ENCODE measurements at regions not wholly inside any gene's neighbourhood (a gene's known extent, or its start where the extent isn't known, plus 50 kb on each side); places are given as distances from the start of the nearest gene placed in this dataset.
A peak's percentile ranks its signal among the peaks of the same experiment; 100 is the strongest.
"Not testable (repeated sequence)": the region's sequence is repeated elsewhere in the genome, so short reads cannot be mapped to it uniquely, and the experiment has no call there.

DNA sequence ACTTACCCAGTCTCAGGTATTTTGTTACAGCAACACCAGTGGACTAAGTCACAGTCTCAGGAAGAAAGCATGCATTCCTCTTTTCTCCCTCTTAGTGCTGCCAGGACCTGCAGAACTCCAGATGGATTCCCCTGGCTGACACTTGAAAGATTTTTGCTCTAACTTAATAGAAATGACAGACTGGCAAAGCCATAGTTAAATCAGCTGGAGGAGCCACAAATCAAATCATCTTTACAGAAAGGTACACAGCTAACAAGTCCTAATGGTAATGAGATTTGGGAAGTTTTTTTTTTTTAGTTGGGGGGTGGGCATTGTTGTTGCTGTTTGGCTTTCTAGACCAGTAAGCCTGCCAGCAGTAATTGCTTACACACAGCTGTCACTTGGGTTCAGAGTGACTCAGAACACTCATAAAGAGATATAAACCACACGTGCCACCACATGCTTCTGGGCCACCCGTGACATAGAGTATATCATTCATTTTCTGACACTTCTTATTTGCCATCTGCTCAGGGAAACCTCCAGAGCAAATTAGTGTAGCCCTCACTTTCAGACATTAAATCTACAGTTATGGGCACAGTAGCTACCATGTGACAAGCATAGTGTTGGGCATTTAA is 72.4 kb downstream of the FH start:
- no peak overlapping the region for H3K4me3 Mint-ChIP-seq
- H3K27me3 Mint-ChIP-seq, result no peaks in the 10 kb centered on the region
- no peak overlapping the region for H3K27ac Mint-ChIP-seq
- no peaks in the 10 kb centered on the region for H3K36me3 Mint-ChIP-seq (ENCODE audit: low read depth)
- no peaks in the 10 kb centered on the region for H3K9me3 Mint-ChIP-seq
- intact Hi-C loops (cut with micrococcal nuclease), result no loop called here
- no peaks in the 10 kb centered on the region for H3K4me1 Mint-ChIP-seq (ENCODE audit: low read depth)

DNA sequence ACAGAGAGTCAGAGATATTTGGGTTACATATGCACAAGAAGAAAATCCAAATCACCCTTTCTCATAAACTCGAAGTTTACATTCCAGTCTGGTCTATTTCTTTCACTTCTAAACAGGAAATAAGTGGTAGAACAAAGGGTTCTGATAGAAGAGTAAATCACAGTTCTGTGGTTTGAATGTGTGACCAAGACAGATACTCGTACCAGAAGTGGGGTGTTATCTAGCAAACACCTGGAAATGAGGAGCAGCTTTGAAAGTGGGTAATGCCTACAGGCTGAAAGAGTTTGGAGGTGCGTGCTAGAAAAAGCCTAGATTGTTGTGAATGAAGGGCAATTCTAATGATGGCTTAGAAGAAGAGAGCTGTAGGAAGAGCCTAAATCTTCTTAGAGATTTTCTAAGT is 74.7 kb downstream of the FH start:
- no peak overlapping the region for H3K27ac Mint-ChIP-seq
- no peaks in the 10 kb centered on the region for H3K4me1 Mint-ChIP-seq (ENCODE audit: low read depth)
- H3K4me3 Mint-ChIP-seq, result no peak overlapping the region
- H3K36me3 Mint-ChIP-seq (ENCODE audit: low read depth), result no peaks in the 10 kb centered on the region
- H3K27me3 Mint-ChIP-seq, result no peaks in the 10 kb centered on the region
- H3K9me3 Mint-ChIP-seq, result no peaks in the 10 kb centered on the region
- intact Hi-C loops (cut with micrococcal nuclease), result no loop called here

DNA sequence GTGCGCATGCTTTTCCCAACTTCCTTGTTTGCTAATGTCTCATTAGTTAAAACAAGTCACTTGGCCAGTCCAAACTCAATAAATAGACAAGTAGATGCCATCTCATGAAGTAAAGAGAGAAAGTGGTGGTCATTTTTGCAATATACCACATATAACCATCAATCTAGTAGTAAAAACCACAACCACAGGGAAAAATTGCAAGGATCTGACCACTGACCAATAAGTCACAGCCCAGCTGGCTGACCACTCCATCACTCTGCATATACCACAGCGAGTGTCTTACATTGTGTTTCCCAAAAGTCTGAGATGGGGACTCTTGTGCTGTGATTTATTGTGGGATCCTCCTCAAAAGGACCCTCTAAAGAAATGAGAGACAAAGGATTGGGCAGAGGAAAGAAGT is 76.0 kb downstream of the FH start:
- H3K4me3 Mint-ChIP-seq, result no peak overlapping the region
- H3K27ac Mint-ChIP-seq, result no peak overlapping the region
- no peaks in the 10 kb centered on the region for H3K27me3 Mint-ChIP-seq
- no peaks in the 10 kb centered on the region for H3K4me1 Mint-ChIP-seq (ENCODE audit: low read depth)
- intact Hi-C loops (cut with micrococcal nuclease), result no loop called here
- H3K36me3 Mint-ChIP-seq (ENCODE audit: low read depth), result no peaks in the 10 kb centered on the region
- H3K9me3 Mint-ChIP-seq, result no peaks in the 10 kb centered on the region

DNA sequence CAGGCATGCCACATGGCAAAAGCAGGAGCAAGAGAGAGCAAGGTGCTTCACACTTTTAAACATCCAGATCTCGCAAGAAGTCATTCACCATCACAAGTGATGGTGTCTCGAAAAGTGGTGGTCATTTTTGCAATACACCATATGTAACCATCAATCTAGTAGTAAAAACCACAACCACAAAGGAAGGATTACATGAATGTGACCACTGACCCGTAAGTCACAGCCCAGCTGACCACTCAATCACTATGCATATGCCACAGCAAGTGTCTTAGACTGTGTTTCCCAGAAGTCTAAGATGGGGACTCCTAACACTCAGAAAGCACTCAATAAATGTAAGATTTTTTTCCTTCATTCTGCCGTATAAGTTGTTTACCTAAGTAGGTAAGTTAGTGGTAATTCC is 76.9 kb downstream of the FH start:
- H3K9me3 Mint-ChIP-seq, result no peaks in the 10 kb centered on the region
- intact Hi-C loops (cut with micrococcal nuclease), result no loop called here

DNA sequence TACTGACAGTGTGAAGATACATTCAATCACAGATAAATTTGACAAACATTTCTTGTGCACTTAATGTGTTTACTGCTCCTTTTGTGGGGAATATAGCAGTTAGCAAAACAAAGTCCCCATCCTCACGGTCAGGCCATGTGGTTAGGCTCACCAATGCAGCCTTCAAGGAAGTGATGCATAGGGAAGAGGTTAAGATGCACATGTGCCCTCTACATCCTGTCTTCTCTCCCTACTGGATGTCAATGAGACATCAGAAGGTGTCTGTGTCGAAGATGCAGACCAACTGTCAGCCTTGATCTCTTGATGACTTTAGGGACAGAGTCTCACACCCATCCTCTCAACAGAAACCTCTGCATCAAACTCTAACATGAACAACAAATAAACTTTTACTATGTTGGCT is 78.7 kb downstream of the FH start:
- Mint-ChIP-seq H3K9me3 (peaks cover under 1% of the 10 kb centered on the region), H3K4me3 (no peak overlapping the region), H3K36me3 (ENCODE audit: low read depth) (no peaks in the 10 kb centered on the region), H3K4me1 (ENCODE audit: low read depth) (no peaks in the 10 kb centered on the region), H3K27me3 (no peaks in the 10 kb centered on the region), H3K27ac (no peak overlapping the region)
- intact Hi-C loops (cut with micrococcal nuclease), result no loop called here

More for the DNA sequence above, 76.9 kb downstream of the FH start:
- H3K36me3 Mint-ChIP-seq (ENCODE audit: low read depth), result no peaks in the 10 kb centered on the region
- H3K4me3 Mint-ChIP-seq, result no peak overlapping the region
- no peaks in the 10 kb centered on the region for H3K27me3 Mint-ChIP-seq
- no peak overlapping the region for H3K27ac Mint-ChIP-seq
- H3K4me1 Mint-ChIP-seq (ENCODE audit: low read depth), result no peaks in the 10 kb centered on the region

DNA sequence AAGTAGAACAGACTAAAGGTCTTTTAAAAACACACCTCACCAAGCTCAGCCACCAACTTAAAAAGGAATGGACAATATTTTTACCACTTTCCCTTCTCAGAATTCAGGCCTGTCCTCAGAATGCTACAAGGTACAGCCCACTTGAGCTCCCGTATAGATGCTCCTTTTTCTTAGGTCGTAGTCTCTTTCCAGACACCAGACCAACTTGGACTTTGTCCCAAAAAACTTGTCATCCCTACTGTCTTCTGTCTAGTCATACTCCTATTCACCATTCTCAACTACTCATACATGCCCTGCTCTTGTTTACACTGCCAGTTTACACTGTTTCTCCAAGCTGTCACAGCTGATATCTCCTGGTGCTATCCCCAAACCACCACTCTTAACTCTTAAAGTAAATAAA is 80.9 kb downstream of the FH start:
- H3K36me3 Mint-ChIP-seq (ENCODE audit: low read depth); H3K4me3 Mint-ChIP-seq; H3K27ac Mint-ChIP-seq; H3K4me1 Mint-ChIP-seq (ENCODE audit: low read depth); intact Hi-C loops (cut with micrococcal nuclease); H3K27me3 Mint-ChIP-seq; H3K9me3 Mint-ChIP-seq: not testable (repeated sequence)

DNA sequence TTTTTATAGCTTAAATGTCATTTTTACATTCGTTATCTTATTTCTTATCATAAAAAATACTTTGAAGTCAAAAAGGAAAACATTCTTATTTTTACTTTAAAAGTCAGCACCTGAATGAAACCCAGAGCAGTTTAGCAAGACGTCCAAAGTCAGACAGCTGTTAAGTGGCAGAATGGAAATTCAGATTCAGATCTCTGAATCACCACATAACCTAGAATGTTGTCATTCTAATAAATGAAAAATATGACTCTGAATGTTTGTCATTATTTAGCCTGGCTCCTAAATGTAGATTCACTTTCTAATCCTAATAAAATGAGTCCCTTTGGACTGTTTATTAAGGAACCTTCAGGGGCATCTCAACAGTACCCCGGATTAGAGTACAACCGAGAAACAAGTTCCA is 75.2 kb upstream of the RGS7 start:
- intact Hi-C loops (cut with micrococcal nuclease), result no loop called here
- no peaks in the 10 kb centered on the region for H3K36me3 Mint-ChIP-seq (ENCODE audit: low read depth)
- H3K27me3 Mint-ChIP-seq, result peaks cover 3% of the 10 kb centered on the region
- H3K9me3 Mint-ChIP-seq, result peaks cover 9% of the 10 kb centered on the region
- no peak overlapping the region for H3K27ac Mint-ChIP-seq
- no peak overlapping the region for H3K4me3 Mint-ChIP-seq
- H3K4me1 Mint-ChIP-seq (ENCODE audit: low read depth), result no peaks in the 10 kb centered on the region

DNA sequence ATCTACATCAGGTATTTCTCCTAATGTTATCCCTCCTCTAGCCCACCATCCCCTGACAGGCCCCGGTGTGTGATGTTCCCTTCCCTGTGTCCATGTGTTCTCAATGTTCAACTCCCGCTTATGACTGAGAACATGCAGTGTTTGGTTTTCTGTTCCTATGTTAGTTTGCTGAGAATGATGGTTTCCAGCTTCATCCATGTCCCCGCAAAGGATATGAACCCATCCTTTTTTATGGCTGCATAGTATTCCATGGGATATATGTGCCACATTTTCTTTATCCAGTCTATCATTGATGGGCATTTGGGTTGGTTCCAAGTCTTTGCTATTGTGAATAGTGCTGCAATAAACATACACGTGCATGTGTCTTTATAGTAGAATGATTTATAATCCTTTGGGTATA is 68.1 kb upstream of the RGS7 start:
- H3K27ac Mint-ChIP-seq; H3K4me1 Mint-ChIP-seq (ENCODE audit: low read depth); H3K9me3 Mint-ChIP-seq; H3K36me3 Mint-ChIP-seq (ENCODE audit: low read depth); intact Hi-C loops (cut with micrococcal nuclease); H3K4me3 Mint-ChIP-seq: not testable (repeated sequence)
- H3K27me3 Mint-ChIP-seq, result peaks cover 44% of the 10 kb centered on the region

DNA sequence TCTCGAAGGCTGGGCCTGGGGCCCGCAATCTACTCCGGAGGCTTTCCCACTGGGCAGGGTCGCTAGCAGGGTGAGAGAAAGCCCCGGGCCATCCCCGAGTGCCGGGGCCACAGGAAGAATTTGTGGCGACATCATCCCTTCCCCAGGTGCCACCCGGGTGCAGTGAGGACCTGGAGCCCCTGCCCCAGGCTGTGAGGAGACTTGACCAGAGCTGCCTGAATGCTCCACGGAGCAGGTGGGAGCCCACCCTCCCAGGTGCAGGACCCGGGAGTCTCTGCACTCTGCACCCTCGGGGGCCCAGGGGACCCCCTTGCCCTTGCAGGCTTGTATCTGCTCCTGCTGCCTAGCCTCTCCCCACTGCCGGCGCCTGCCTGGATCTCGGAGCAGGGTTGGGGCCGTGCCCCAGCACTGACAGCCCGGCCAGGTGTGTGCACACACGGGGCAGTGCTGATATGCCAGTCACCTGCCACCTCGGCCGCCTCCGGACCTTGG is 67.5 kb upstream of the RGS7 start:
- intact Hi-C loops (cut with micrococcal nuclease), result no loop called here
- no peaks in the 10 kb centered on the region for H3K9me3 Mint-ChIP-seq
- H3K36me3 Mint-ChIP-seq (ENCODE audit: low read depth), result no peaks in the 10 kb centered on the region
- H3K4me3 Mint-ChIP-seq, result peak overlapping the region; percentile 7
- H3K4me1 Mint-ChIP-seq (ENCODE audit: low read depth), result no peaks in the 10 kb centered on the region
- no peak overlapping the region for H3K27ac Mint-ChIP-seq
- peaks cover 44% of the 10 kb centered on the region for H3K27me3 Mint-ChIP-seq

DNA sequence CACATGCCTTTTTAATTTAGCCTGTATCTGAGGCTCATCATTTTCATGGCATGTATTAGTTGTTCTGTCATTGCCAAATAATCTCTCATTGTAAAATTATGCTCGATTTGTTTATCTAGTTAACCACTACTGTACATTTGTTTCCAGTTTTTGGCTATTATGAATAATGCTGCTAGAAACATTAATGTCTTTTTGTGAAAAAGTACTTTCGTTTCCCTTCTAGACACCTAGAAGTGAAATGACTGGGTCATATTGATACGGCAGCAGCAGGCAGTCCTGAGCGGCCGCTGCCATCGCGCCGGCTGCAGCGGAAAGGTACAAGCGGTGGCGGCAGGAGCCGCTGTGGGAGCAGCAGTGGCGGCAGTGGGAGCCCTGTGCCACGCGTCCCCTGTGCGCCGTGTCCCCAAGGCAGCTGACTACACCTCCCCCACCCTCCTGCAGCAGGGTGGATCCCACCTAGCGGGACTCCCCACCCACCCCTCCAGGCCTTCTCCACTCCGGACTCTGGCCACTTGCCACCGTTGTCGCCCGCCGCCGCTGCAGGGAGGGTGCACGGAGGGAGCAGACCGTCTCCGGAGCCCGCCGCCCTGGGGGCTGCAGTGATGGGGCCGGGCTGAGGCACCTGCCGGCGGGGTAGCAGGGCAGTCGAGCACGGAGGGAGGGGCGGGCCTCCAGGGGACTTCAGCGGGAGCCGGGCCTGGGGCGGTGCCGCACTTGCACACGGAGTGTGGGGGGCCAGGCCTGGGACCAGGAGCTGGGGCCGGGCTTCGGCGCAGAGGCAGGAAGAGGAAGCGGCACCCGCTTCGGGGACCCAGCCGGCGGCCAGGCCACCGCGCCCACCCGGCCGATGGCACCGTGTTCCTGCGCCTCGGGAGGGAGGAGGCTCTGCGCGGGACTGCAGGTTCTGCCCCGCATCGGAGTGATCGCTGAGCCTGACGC is 66.8 kb upstream of the RGS7 start:
- peaks cover 44% of the 10 kb centered on the region for H3K27me3 Mint-ChIP-seq
- H3K4me3 Mint-ChIP-seq, result peak overlapping the region; percentile 39
- intact Hi-C loops (cut with micrococcal nuclease), result no loop called here

DNA sequence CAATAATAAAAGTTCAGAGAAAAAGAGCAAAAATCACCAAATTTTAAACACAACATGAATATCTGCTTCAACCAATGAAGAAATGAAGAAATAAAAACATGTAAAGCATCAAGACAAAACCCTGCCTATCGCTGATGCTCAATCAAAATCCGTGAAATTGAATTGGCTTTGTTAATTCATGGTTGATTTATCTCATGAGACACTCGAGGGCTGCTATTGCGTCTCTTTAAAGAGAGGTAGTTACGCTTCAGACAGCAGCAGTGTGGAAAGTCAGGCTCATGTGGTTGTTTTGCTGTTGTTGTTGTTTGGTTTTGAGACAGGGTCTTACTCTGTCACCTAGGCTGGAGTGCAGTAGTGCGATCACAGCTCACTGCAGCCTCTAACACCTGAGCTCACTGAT is 65.5 kb upstream of the RGS7 start:
- Mint-ChIP-seq H3K27ac (no peak overlapping the region), H3K4me3 (no peak overlapping the region), H3K27me3 (peaks cover 42% of the 10 kb centered on the region), H3K4me1 (ENCODE audit: low read depth) (no peaks in the 10 kb centered on the region), H3K36me3 (ENCODE audit: low read depth) (no peaks in the 10 kb centered on the region), H3K9me3 (no peaks in the 10 kb centered on the region)
- intact Hi-C loops (cut with micrococcal nuclease), result no loop called here

More for the DNA sequence above, 66.8 kb upstream of the RGS7 start:
- H3K4me1 Mint-ChIP-seq (ENCODE audit: low read depth), result no peaks in the 10 kb centered on the region
- no peaks in the 10 kb centered on the region for H3K36me3 Mint-ChIP-seq (ENCODE audit: low read depth)
- H3K27ac Mint-ChIP-seq, result no peak overlapping the region
- no peaks in the 10 kb centered on the region for H3K9me3 Mint-ChIP-seq

DNA sequence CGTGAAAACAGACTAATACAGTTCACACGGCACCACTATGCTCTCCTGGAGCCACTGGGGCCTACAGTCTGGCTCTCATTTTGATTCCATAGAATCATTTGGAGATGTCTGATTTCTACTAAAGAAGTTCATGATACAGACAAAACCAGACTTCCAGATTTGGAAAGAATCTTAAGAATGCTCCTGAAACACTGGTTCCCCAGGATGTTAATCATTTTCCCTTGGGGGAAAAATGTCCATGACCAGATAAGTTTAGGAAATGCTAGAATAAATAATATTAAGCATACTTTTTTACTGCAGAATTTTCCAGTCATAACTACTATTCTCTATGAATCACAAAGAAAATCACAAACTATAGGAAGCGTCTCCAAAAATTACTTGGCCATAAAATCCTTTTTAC is 63.0 kb upstream of the RGS7 start:
- intact Hi-C loops (cut with micrococcal nuclease), result no loop called here
- no peaks in the 10 kb centered on the region for H3K9me3 Mint-ChIP-seq
- peaks cover 29% of the 10 kb centered on the region for H3K27me3 Mint-ChIP-seq
- H3K4me3 Mint-ChIP-seq, result no peak overlapping the region
- no peak overlapping the region for H3K27ac Mint-ChIP-seq
- H3K36me3 Mint-ChIP-seq (ENCODE audit: low read depth), result no peaks in the 10 kb centered on the region
- no peaks in the 10 kb centered on the region for H3K4me1 Mint-ChIP-seq (ENCODE audit: low read depth)

DNA sequence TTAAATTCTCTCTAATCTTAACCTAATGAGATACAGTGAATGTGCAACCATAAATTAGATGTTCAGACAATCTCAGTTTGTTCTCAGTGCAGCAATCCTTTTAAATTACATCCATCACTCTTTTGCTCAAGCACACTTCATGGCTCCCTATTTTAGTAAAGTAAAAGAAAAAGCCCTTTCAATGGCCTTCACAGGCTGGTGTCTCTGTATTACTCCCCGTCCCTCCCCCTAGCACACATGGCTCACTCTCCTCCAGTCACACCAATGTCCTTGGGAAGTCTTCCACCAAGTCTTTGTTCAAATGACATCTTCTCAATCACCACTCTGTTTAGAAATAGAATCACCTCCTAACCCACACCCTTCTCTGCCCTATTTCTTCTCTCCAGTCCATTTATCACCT is 60.3 kb upstream of the RGS7 start:
- Mint-ChIP-seq H3K27ac (no peak overlapping the region), H3K36me3 (ENCODE audit: low read depth) (no peaks in the 10 kb centered on the region), H3K9me3 (no peaks in the 10 kb centered on the region), H3K27me3 (peaks cover 4% of the 10 kb centered on the region), H3K4me1 (ENCODE audit: low read depth) (no peaks in the 10 kb centered on the region), H3K4me3 (no peak overlapping the region)
- intact Hi-C loops (cut with micrococcal nuclease), result no loop called here

DNA sequence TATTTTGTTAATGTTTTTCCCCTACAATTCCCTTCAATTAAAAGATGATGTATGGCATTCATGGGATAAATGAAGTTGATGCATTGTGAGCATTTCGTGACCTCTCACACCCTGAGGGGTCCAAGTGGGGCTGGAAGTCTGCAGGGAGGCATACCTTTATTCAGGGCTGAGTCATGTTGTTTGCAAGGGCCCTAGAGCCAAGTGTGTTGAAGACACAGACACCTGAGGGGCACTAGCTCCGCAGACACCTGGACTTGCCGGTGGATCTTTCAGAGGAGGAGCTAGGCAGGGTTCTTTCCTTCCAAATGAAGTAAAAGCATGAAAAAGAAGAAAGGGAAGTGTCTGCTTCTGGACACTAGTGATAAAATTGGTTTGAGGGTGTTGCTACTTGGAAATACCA is 57.0 kb upstream of the RGS7 start:
- H3K9me3 Mint-ChIP-seq, result no peaks in the 10 kb centered on the region
- intact Hi-C loops (cut with micrococcal nuclease), result no loop called here
- no peaks in the 10 kb centered on the region for H3K27me3 Mint-ChIP-seq
- no peak overlapping the region for H3K27ac Mint-ChIP-seq
- H3K4me3 Mint-ChIP-seq, result no peak overlapping the region
- no peaks in the 10 kb centered on the region for H3K36me3 Mint-ChIP-seq (ENCODE audit: low read depth)
- H3K4me1 Mint-ChIP-seq (ENCODE audit: low read depth), result no peaks in the 10 kb centered on the region

Measured in dendritic cell treated with granulocyte-macrophage colony-stimulating factor and Interleukin-4, amounts not matched to agents 40 ng/mL and 50 ng/mL, for 4 days (primary cell).